ENCODE measurements at regions not wholly inside any gene's neighbourhood (a gene's known extent, or its start where the extent isn't known, plus 50 kb on each side); places are given as distances from the start of the nearest gene placed in this dataset.

DNA sequence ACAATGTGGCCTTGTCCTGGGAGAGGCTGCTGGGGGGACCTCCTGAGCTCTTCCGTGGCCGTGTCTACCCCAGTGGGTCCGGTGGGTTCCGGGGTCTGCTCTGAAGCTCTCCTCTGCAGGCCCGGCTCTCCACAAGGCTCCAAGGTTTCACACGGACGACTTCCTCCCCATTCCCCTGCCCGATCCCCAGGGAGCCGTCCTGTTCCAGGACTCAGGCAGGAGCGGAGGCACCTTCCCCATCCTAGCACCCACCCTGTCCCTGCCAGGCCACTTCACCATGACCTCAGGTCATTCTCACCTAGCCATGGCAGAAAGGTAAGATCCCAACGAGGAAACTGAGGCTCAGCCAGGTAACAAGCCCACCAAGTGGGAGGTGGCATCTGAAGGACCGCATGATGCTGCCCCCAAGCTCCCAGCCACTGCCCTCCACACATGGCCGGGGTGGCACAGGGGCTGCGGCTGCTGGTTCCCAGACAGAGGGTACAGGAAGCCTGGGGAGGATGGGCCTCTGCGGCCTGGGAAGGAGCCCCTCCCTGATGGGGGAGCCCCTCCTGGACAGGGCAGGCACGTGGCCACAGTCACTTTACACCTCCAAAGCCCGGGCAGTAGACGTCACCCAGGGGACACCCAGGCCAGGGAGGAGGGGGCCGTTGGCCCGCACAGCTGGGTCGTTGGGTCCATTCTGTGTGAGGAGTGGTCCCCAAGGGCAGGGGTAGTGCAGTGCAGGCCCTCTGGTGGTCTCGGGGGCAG, 274.0 kb downstream of the NDUFA10 start:
- no peaks in the 10 kb centered on the region for H3K9me3 ChIP-seq (ENCODE audit: control insufficient read depth in 4 of 4, low read length in 3 of 4)
- TF ChIP-seq, protein P1, sequence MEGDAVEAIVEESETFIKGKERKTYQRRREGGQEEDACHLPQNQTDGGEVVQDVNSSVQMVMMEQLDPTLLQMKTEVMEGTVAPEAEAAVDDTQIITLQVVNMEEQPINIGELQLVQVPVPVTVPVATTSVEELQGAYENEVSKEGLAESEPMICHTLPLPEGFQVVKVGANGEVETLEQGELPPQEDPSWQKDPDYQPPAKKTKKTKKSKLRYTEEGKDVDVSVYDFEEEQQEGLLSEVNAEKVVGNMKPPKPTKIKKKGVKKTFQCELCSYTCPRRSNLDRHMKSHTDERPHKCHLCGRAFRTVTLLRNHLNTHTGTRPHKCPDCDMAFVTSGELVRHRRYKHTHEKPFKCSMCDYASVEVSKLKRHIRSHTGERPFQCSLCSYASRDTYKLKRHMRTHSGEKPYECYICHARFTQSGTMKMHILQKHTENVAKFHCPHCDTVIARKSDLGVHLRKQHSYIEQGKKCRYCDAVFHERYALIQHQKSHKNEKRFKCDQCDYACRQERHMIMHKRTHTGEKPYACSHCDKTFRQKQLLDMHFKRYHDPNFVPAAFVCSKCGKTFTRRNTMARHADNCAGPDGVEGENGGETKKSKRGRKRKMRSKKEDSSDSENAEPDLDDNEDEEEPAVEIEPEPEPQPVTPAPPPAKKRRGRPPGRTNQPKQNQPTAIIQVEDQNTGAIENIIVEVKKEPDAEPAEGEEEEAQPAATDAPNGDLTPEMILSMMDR (IDR thresholded peaks at IDR 0.05; ENCODE audit: low read depth, low read length, missing input control): no peak
- TF ChIP-seq YY1 (IDR thresholded peaks at IDR 0.05) (no peak), JUND (IDR thresholded peaks at IDR 0.05) (no peak), FOXA1 (IDR thresholded peaks at IDR 0.05) (no peak), SP1 (IDR thresholded peaks at IDR 0.05) (no peak), FOXA2 (IDR thresholded peaks at IDR 0.05) (no peak), NR2F2 (IDR thresholded peaks at IDR 0.05) (no peak), TAF1 (conservative IDR thresholded peaks at IDR 0.05) (no peak)
- TF ChIP-seq, protein P2, sequence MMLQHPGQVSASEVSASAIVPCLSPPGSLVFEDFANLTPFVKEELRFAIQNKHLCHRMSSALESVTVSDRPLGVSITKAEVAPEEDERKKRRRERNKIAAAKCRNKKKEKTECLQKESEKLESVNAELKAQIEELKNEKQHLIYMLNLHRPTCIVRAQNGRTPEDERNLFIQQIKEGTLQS (IDR thresholded peaks at IDR 0.05): no peak
- no peak overlapping the region for H3K27ac ChIP-seq (ENCODE audit: low read depth in 1 of 2, low read length in 2 of 2)
- no peak for DNase-seq (ENCODE audit: low spot score)
- peaks cover 0 to 4% (median 0%) of the 10 kb centered on the region in 4 donors for H3K4me1 ChIP-seq (ENCODE audit: control insufficient read depth in 4 of 4, insufficient read depth in 4 of 4, low read length in 3 of 4)
- no peaks in the 10 kb centered on the region for H3K36me3 ChIP-seq (ENCODE audit: control insufficient read depth in 4 of 4, insufficient read depth in 3 of 4, low read depth in 1 of 4, low read length in 3 of 4)
- WGBS: 73% methylated on average over 22 of the region's 22 CpGs
- no peak overlapping the region for H3K4me3 ChIP-seq (ENCODE audit: low read depth in 1 of 3, low read length in 3 of 3)
- no peak overlapping the region for H3K9ac ChIP-seq (ENCODE audit: low read depth in 1 of 2, low read length in 2 of 2)
- peaks cover 0 to 2% (median 0%) of the 10 kb centered on the region in 4 donors for H3K27me3 ChIP-seq (ENCODE audit: control insufficient read depth in 4 of 4, insufficient read depth in 4 of 4, low read length in 3 of 4)

DNA sequence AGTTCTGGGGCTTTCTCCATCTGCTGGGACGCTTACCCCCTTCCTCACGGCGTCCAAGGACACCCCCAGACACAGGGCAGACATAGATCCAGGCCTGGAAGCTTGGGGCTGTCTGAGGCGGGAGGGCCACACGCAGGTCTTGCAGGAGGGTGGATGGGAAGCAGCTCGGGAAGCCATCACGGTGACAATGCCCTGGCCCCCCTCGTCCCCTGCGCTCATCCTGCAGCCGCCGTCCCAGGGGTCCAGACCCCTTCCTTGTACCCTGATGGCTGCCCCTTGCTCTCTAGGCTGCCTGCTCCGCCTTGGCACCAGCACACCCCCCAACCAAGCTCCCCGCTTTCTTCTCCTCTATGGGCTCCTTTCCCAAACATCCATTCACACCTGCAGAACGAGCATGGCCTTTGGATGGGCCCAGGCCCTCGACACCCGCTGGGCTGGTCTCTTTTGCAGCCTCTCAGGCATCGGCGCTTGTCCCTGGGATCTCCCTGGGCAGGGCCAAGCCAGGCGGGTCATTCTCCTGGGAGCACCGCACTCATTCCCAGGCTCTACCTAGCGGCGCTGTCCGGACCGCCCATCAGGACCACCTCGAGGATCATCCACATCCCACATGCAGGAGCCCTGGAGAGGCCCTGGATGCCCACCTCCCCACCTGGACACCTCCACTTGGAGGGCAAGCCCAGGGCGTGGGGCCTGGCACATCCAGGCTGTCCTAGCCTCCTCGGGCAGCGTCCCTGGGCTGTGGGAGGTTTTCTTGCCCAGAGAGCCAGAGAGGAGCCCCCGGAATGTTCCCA, 274.9 kb downstream of the NDUFA10 start:
- no peak for DNase-seq (ENCODE audit: low spot score)
- Histone ChIP-seq H3K9me3 (ENCODE audit: control insufficient read depth in 4 of 4, low read length in 3 of 4) (no peaks in the 10 kb centered on the region), H3K27me3 (ENCODE audit: control insufficient read depth in 4 of 4, insufficient read depth in 4 of 4, low read length in 3 of 4) (peaks cover 0 to 2% (median 0%) of the 10 kb centered on the region in 4 donors), H3K4me3 (ENCODE audit: low read depth in 1 of 3, low read length in 3 of 3) (no peak overlapping the region), H3K4me1 (ENCODE audit: control insufficient read depth in 4 of 4, insufficient read depth in 4 of 4, low read length in 3 of 4) (peaks cover 0 to 4% (median 0%) of the 10 kb centered on the region in 4 donors), H3K27ac (ENCODE audit: low read depth in 1 of 2, low read length in 2 of 2) (no peak overlapping the region), H3K9ac (ENCODE audit: low read depth in 1 of 2, low read length in 2 of 2) (no peak overlapping the region), H3K36me3 (ENCODE audit: control insufficient read depth in 4 of 4, insufficient read depth in 3 of 4, low read depth in 1 of 4, low read length in 3 of 4) (no peaks in the 10 kb centered on the region)
- TF ChIP-seq, protein P3, sequence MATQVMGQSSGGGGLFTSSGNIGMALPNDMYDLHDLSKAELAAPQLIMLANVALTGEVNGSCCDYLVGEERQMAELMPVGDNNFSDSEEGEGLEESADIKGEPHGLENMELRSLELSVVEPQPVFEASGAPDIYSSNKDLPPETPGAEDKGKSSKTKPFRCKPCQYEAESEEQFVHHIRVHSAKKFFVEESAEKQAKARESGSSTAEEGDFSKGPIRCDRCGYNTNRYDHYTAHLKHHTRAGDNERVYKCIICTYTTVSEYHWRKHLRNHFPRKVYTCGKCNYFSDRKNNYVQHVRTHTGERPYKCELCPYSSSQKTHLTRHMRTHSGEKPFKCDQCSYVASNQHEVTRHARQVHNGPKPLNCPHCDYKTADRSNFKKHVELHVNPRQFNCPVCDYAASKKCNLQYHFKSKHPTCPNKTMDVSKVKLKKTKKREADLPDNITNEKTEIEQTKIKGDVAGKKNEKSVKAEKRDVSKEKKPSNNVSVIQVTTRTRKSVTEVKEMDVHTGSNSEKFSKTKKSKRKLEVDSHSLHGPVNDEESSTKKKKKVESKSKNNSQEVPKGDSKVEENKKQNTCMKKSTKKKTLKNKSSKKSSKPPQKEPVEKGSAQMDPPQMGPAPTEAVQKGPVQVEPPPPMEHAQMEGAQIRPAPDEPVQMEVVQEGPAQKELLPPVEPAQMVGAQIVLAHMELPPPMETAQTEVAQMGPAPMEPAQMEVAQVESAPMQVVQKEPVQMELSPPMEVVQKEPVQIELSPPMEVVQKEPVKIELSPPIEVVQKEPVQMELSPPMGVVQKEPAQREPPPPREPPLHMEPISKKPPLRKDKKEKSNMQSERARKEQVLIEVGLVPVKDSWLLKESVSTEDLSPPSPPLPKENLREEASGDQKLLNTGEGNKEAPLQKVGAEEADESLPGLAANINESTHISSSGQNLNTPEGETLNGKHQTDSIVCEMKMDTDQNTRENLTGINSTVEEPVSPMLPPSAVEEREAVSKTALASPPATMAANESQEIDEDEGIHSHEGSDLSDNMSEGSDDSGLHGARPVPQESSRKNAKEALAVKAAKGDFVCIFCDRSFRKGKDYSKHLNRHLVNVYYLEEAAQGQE (IDR thresholded peaks at IDR 0.05): no peak
- TF ChIP-seq GABPA (IDR thresholded peaks at IDR 0.05 in 1 of 2, conservative IDR thresholded peaks at IDR 0.05 in 1 of 2) (no peak), EGR1 (IDR thresholded peaks at IDR 0.05; ENCODE audit: low read depth in 2 of 2) (no peak), FOXA1 (IDR thresholded peaks at IDR 0.05) (no peak), HNF4G (IDR thresholded peaks at IDR 0.05) (no peak), RAD21 (IDR thresholded peaks at IDR 0.05) (no peak), SP1 (IDR thresholded peaks at IDR 0.05) (no peak), HNF4A (conservative IDR thresholded peaks at IDR 0.05) (no peak)
- TF ChIP-seq, protein P1 (IDR thresholded peaks at IDR 0.05; ENCODE audit: low read depth, low read length, missing input control): no peak
- TF ChIP-seq, protein P4, sequence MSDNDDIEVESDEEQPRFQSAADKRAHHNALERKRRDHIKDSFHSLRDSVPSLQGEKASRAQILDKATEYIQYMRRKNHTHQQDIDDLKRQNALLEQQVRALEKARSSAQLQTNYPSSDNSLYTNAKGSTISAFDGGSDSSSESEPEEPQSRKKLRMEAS (IDR thresholded peaks at IDR 0.05): no peak
- TF ChIP-seq, protein P5, sequence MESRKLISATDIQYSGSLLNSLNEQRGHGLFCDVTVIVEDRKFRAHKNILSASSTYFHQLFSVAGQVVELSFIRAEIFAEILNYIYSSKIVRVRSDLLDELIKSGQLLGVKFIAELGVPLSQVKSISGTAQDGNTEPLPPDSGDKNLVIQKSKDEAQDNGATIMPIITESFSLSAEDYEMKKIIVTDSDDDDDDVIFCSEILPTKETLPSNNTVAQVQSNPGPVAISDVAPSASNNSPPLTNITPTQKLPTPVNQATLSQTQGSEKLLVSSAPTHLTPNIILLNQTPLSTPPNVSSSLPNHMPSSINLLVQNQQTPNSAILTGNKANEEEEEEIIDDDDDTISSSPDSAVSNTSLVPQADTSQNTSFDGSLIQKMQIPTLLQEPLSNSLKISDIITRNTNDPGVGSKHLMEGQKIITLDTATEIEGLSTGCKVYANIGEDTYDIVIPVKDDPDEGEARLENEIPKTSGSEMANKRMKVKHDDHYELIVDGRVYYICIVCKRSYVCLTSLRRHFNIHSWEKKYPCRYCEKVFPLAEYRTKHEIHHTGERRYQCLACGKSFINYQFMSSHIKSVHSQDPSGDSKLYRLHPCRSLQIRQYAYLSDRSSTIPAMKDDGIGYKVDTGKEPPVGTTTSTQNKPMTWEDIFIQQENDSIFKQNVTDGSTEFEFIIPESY (IDR thresholded peaks at IDR 0.05): no peak
- 88% methylated on average over 29 of the region's 29 CpGs for WGBS

Measured in liver (tissue), 8 donors.